ENCODE measurements at regions not wholly inside any gene's neighbourhood (a gene's known extent, or its start where the extent isn't known, plus 50 kb on each side); places are given as distances from the start of the nearest gene placed in this dataset.
"Not testable (repeated sequence)": the region's sequence is repeated elsewhere in the genome, so short reads cannot be mapped to it uniquely, and the experiment has no call there.

DNA sequence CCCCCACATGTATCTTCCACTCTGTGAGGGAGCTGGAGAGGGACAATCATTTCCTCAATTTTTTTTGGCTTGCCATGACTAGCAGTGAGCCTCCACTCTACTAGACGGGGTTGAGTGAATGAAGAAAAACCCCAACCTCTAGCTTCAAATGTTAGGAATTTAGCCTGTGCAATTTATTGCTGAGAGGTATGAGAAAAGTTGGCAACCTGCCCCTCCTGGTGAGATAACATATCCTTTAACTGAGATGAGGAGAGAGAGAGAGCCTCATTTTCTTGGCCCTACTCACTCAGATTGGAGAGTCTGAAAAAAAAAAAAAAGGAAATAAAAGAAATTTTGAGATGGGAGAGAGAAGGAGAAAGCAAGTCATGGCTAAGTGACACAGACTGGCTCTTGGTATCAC, 218.2 kb upstream of the CARD18 start:
- no peak for DNase-seq (ENCODE audit: low spot score)
- in situ Hi-C loops (cut with MboI; ENCODE audit: low pct_unique_long_range_greater_than_20kb, low sequenced_read_pairs, unreplicated experiment) = no loop called here
- TF ChIP-seq, protein P1, sequence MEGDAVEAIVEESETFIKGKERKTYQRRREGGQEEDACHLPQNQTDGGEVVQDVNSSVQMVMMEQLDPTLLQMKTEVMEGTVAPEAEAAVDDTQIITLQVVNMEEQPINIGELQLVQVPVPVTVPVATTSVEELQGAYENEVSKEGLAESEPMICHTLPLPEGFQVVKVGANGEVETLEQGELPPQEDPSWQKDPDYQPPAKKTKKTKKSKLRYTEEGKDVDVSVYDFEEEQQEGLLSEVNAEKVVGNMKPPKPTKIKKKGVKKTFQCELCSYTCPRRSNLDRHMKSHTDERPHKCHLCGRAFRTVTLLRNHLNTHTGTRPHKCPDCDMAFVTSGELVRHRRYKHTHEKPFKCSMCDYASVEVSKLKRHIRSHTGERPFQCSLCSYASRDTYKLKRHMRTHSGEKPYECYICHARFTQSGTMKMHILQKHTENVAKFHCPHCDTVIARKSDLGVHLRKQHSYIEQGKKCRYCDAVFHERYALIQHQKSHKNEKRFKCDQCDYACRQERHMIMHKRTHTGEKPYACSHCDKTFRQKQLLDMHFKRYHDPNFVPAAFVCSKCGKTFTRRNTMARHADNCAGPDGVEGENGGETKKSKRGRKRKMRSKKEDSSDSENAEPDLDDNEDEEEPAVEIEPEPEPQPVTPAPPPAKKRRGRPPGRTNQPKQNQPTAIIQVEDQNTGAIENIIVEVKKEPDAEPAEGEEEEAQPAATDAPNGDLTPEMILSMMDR (IDR thresholded peaks at IDR 0.05; ENCODE audit: extremely low read depth, insufficient read depth, missing control alignments) = no peak

DNA sequence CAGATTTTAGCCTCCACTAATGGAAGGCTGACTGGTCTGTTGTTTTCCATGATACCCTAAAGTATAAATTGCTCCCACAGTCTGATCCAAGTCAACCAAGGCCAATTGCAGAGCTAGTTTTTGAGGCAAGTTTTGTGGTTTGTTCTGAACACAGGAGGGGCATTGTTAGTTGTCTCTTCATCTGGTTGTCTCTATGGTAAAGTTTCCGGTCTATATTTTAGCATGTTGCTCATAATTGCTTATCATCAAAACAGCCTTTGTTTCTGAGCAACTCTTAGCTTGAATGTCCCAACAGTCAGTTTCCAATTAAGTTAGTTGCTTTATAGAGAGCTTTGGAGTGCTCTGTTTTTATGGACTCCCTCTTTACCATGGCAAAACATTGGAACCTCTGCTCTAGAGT, 217.6 kb upstream of the CARD18 start:
- no peak for DNase-seq (ENCODE audit: low spot score)
- in situ Hi-C loops (cut with MboI; ENCODE audit: low pct_unique_long_range_greater_than_20kb, low sequenced_read_pairs, unreplicated experiment) = no loop called here
- TF ChIP-seq, protein P1 (IDR thresholded peaks at IDR 0.05; ENCODE audit: extremely low read depth, insufficient read depth, missing control alignments) = no peak

DNA sequence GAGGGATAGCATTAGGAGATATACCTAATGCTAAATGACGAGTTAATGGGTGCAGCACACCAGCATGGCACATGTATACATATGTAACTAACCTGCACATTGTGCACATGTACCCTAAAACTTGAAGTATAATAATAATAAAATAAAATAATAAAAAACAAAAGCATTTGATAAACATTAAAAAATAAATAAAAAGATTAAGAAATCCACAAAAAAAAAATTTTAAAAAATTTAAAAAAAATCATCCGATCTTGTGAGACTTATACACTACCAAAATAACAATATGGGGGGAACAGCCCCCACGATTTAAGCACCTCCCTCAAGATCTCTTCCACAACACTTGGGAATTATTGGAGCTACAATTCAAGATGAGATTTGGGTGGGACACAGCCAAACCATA, 210.3 kb upstream of the CARD18 start:
- DNase-seq (ENCODE audit: low spot score); in situ Hi-C loops (cut with MboI; ENCODE audit: low pct_unique_long_range_greater_than_20kb, low sequenced_read_pairs, unreplicated experiment): not testable (repeated sequence)

DNA sequence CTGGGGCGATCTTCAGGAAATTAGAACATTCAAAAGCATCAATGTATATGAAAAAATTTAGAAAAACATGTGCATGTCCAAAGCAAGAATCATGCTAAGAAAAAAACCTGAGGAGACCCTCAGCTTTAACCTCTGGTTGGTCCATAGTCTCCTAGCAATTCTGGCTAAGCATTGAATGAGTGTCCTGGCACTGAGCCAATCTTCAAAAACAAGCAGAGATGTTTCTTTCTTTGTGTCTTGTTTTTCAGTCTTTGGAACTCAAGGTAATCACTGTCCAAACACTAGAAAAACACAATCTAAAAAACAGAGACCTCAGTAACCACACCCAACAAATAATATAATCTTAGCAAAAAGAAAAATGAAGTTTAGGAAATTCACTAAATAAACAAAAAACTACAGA, 205.4 kb upstream of the CARD18 start:
- in situ Hi-C loops (cut with MboI; ENCODE audit: low pct_unique_long_range_greater_than_20kb, low sequenced_read_pairs, unreplicated experiment) = no loop called here
- TF ChIP-seq, protein P1 (IDR thresholded peaks at IDR 0.05; ENCODE audit: extremely low read depth, insufficient read depth, missing control alignments) = no peak
- DNase-seq (ENCODE audit: low spot score) = no peak

DNA sequence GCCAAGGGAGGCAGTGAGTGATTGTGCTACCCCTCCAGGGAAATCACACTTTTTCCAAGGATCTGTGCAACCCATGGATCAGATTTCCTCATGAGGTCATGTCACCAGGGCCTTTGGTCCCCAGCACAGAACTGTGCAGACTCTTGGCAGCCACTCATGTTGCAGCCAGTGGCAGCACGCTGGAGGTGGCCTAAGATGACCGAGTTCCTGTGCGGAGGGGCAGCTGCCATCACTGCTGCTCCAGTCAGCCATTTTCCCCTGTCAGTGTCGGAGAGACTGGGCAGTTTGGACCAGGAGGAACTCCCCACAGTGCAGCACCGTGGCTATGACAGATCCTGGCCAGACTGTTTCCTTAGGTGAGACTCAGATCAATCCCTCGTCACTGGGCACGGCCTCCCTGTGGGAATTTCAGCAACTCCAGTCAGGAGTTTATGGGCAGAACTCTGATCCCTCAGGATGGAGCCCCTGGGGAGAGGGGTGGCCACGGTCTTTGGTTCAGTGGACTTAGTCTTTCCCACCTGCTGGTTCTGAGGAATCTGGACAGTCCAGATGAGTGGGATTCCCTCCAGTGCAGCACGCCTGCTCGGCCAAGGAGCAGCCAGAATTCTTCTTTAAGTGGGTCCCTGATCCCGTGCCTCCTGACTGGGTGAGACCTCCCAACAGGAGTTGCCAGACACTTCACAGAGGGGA, 194.6 kb upstream of the CARD18 start:
- TF ChIP-seq, protein P1 (IDR thresholded peaks at IDR 0.05; ENCODE audit: extremely low read depth, insufficient read depth, missing control alignments) = no peak
- DNase-seq (ENCODE audit: low spot score) = no peak
- in situ Hi-C loops (cut with MboI; ENCODE audit: low pct_unique_long_range_greater_than_20kb, low sequenced_read_pairs, unreplicated experiment) = no loop called here

GRCh38 chr11:105333153-105333552, 193.6 kb upstream of the CARD18 start:
- in situ Hi-C loops (cut with MboI; ENCODE audit: low pct_unique_long_range_greater_than_20kb, low sequenced_read_pairs, unreplicated experiment) = no loop called here
- TF ChIP-seq, protein P1 (IDR thresholded peaks at IDR 0.05; ENCODE audit: extremely low read depth, insufficient read depth, missing control alignments) = no peak
- DNase-seq (ENCODE audit: low spot score) = no peak

GRCh38 chr11:105332171-105332570, 192.6 kb upstream of the CARD18 start:
- no peak for DNase-seq (ENCODE audit: low spot score)
- in situ Hi-C loops (cut with MboI; ENCODE audit: low pct_unique_long_range_greater_than_20kb, low sequenced_read_pairs, unreplicated experiment) = no loop called here
- TF ChIP-seq, protein P1 (IDR thresholded peaks at IDR 0.05; ENCODE audit: extremely low read depth, insufficient read depth, missing control alignments) = no peak

Measured in GM13977 (cell line).